HUDEP-2 (cell line): ENCODE measurements at regions not wholly inside any gene's neighbourhood (a gene's known extent, or its start where the extent isn't known, plus 50 kb on each side); places are given as distances from the start of the nearest gene placed in this dataset.
A peak's percentile ranks its signal among the peaks of the same experiment; 100 is the strongest.

ENCODE experiments used
- DNase-seq, 76 experiments: peaks; one replicate each; lab custom pipeline; 2025; ENCODE audit not compliant: unreplicated experiment in 76 of 76; lab: John Stamatoyannopoulos, UW

GRCh38 chr11:104306862-104307474, 143.0 kb upstream of the PDGFD start:
- no peak for DNase-seq

DNA sequence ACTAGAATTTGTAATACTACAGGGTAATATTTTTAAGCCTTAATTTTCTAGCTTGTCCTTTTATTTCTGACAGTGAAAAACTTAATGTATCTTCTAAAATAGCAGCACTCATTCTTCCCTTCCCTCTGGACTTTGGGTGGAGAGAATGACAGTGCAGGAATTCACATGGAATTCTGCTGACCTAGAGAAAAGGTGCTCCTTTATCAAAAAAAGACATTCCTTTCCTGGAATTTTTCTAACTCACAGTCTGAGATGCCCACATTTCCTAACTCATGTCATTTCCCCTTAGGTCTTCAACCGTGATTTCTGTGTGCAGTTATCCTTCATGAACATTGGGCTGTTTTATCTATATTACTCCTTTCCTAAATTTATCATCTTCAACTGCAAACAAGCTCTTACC, 137.8 kb upstream of the PDGFD start:
- DNase-seq = no peak

- DNase-seq = no peak
Observed at GRCh38 chr11:104291646-104292045, 127.7 kb upstream of the PDGFD start.

GRCh38 chr11:104286129-104286528, 122.2 kb upstream of the PDGFD start:
- DNase-seq = no peak

GRCh38 chr11:104279587-104279986, 115.6 kb upstream of the PDGFD start:
- no peak for DNase-seq

- DNase-seq = no peak
Observed at GRCh38 chr11:104275992-104276391, 112.0 kb upstream of the PDGFD start.

- DNase-seq = no peak
Observed at GRCh38 chr11:104260456-104260855, 96.5 kb upstream of the PDGFD start.

- no peak for DNase-seq
Observed at GRCh38 chr11:104259121-104259610, 95.2 kb upstream of the PDGFD start.

- DNase-seq = peak in 2 of 76 experiments; percentile 0 to 6
Observed at GRCh38 chr11:104256525-104256924, 92.6 kb upstream of the PDGFD start.

- DNase-seq = peak in 38 of 76 experiments; percentile 0 to 68 (median 12)
Observed at GRCh38 chr11:104254347-104254746, 90.4 kb upstream of the PDGFD start.

DNA sequence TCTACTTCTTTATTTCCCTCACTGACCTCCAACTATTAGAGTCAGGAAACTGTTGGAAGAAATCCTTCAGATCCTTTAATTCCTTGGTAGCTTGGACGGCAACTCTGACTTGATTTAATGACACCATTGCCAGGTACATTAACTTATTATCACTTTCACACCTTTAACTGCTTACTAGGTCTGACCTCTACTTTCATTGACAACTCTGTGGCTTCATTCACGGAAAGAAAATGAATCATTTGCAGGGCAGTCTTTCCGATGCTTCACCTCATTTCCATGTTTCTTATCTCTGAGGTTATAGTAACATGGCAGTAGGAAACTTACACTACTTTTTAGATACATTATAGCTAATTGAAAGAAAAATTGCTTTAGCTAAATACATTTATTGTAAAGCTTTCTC, 82.6 kb upstream of the PDGFD start:
- DNase-seq = no peak

DNA sequence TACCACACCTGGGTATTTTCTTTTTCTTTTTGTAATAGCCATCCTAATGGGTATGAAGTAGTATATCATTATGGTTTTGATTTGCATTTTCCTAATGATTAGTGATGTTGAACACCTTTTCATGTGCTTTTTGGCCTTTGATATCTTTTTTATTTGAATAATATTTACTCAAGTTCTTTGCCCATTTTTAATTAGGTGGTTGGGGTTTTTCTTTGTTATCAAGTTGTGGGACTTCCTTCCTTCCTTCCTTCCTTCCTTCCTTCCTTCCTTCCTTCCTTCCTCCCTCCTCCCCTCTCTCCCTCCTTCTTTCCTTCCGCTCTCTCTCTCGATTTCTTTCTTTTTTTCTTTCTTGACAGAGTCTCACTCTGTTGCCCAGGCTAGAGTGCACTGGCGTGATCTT, 75.0 kb upstream of the PDGFD start:
- DNase-seq = no peak

GRCh38 chr11:104225047-104225446, 61.1 kb upstream of the PDGFD start:
- DNase-seq = no peak

DNA sequence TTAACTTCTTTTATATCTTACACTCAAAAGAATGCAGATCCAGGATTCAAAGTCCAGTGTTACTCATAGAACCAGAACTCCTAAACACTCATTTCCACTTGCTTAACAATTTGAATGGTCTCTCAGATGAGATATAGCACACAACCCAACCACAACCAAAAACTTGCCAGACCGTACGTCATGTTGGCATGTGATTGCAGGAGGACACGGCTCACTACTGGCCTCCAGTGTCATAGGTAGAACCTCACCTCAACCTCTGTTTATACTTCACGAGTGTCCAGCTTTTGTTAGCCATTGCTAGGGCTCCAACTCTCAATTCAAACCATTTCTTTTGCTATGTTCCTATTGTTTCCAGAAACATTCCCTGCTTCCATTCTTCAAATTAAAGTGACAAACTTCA, 58.5 kb upstream of the PDGFD start:
- no peak for DNase-seq

GRCh38 chr11:104221455-104221854, 57.5 kb upstream of the PDGFD start:
- no peak for DNase-seq

- no peak for DNase-seq
Observed at GRCh38 chr11:104219096-104219495, 55.1 kb upstream of the PDGFD start.

DNA sequence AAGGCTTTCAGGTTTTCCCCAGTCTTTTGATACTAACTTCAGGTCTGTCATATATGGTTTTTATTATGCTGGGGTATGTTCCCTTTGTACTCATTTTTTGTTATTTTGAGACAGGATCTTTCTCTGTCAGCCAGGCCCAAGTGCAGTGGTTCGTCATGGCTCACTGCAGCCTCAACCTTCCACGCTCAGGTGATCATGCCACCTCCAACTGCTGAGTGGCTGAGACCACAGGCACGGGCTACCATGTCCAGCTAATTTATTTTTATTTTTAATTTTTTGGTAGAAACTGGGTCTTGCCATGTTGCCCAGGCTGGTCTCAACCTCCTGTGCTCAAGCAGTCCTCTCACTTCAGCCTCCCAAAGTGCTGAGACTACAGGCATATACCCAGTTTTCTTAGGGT, 50.6 kb upstream of the PDGFD start:
- DNase-seq = no peak
